Testis (tissue), 2 donors: ENCODE measurements at regions not wholly inside any gene's neighbourhood (a gene's known extent, or its start where the extent isn't known, plus 50 kb on each side); places are given as distances from the start of the nearest gene placed in this dataset.

Experiments
- DNase-seq: peaks from one replicate; pipeline ENCODE4 v3.0.0-alpha.2; 2019
- H3K27ac ChIP-seq, 2 donors: fragments of 200-600 bp; sonication (generic); one replicate each; pipeline ENCODE4 v1.5.1; 2019
- H3K27me3 ChIP-seq: fragments of 200-600 bp; sonication (generic); one replicate; pipeline ENCODE4 v1.5.1; 2019
- H3K36me3 ChIP-seq: fragments of 200-600 bp; sonication (generic); one replicate; pipeline ENCODE4 v1.5.1; 2017; ENCODE audit warnings: low read depth; ENCODE audit errors: missing control alignments
- H3K4me1 ChIP-seq: fragments of 200-600 bp; sonication (generic); one replicate; pipeline ENCODE4 v1.5.1; 2019
- H3K4me3 ChIP-seq, 2 donors: fragments of 200-600 bp; sonication (generic); one replicate each; pipeline ENCODE4 v1.5.1; 2017 to 2019
- H3K9me3 ChIP-seq: fragments of 200-600 bp; sonication (generic); one replicate; pipeline ENCODE4 v1.5.1; 2017
- CTCF ChIP-seq, 3 experiments: fragments of 450-650 bp in 2 of 3; fragments of 200-600 bp in 1 of 3; sonication (generic) in 1 of 3; IDR thresholded peaks; one replicate each; pipeline ENCODE4 v1.5.1; 2016 to 2019; ENCODE audit warnings: antibody characterized with exemption in 3 of 3, mild to moderate bottlenecking in 2 of 3, moderate library complexity in 1 of 3
- POLR2A ChIP-seq: fragments of 450-650 bp; IDR thresholded peaks from one replicate; pipeline ENCODE4 v1.6.1; 2017; ENCODE audit warnings: antibody characterized with exemption, mild to moderate bottlenecking, moderate library complexity
- WGBS, 2 donors: methylation state at CpG; one replicate each; pipeline ENCODE4 v1.1.5; 2018; 5-methylcytosine and 5-hydroxymethylcytosine counted together
- intact Hi-C: fragments of 100-400 bp; cut with DNase I; formaldehyde crosslinking; loops from one replicate; pipeline ENCODE4 v1.15.1; 2023; ENCODE audit warnings: low total_unique reads

- H3K27ac ChIP-seq, result no peak overlapping the region
- H3K36me3 ChIP-seq, result no peaks in the 10 kb centered on the region
- TF ChIP-seq POLR2A, result no peak
- no peak for TF ChIP-seq CTCF (IDR thresholded peaks at IDR 0.05)
- H3K4me3 ChIP-seq, result no peak overlapping the region
- no peak for DNase-seq
- H3K9me3 ChIP-seq, result no peaks in the 10 kb centered on the region
- H3K4me1 ChIP-seq, result no peaks in the 10 kb centered on the region
- 88 to 94% methylated on average over 8 of the region's 8 CpGs for WGBS, 2 donors
- H3K27me3 ChIP-seq, result no peaks in the 10 kb centered on the region
- intact Hi-C loops, result no loop called here
Observed at GRCh38 chr18:61724532-61724931, 168.3 kb downstream of the RNF152 start.

GRCh38 chr18:61722247-61722646 lies 170.6 kb downstream of the RNF152 start:
- Histone ChIP-seq H3K4me1 (no peaks in the 10 kb centered on the region), H3K4me3 (no peak overlapping the region), H3K9me3 (no peaks in the 10 kb centered on the region), H3K27ac (no peak overlapping the region), H3K36me3 (no peaks in the 10 kb centered on the region), H3K27me3 (no peaks in the 10 kb centered on the region)
- intact Hi-C loops, result no loop called here
- TF ChIP-seq POLR2A (no peak), CTCF (IDR thresholded peaks at IDR 0.05) (no peak)
- DNase-seq, result no peak
- WGBS, 2 donors, result 86 to 96% methylated on average over 2 of the region's 2 CpGs

- Histone ChIP-seq H3K27ac (no peak overlapping the region), H3K4me1 (no peaks in the 10 kb centered on the region), H3K4me3 (no peak overlapping the region), H3K36me3 (no peaks in the 10 kb centered on the region), H3K27me3 (no peaks in the 10 kb centered on the region), H3K9me3 (no peaks in the 10 kb centered on the region)
- TF ChIP-seq POLR2A (no peak), CTCF (IDR thresholded peaks at IDR 0.05) (no peak)
- no peak for DNase-seq
- intact Hi-C loops, result no loop called here
- 69 to 72% methylated on average over 5 of the region's 5 CpGs for WGBS, 2 donors
Observed at GRCh38 chr18:61720496-61720895, 172.3 kb downstream of the RNF152 start.

- intact Hi-C loops, result no loop called here
- Histone ChIP-seq H3K4me3 (no peak overlapping the region), H3K9me3 (no peaks in the 10 kb centered on the region), H3K27me3 (no peaks in the 10 kb centered on the region), H3K4me1 (no peaks in the 10 kb centered on the region), H3K27ac (no peak overlapping the region), H3K36me3 (no peaks in the 10 kb centered on the region)
- WGBS, 2 donors, result 79 to 81% methylated on average over 1 of the region's 1 CpG
- TF ChIP-seq CTCF (IDR thresholded peaks at IDR 0.05) (no peak), POLR2A (no peak)
- DNase-seq, result no peak
Observed at GRCh38 chr18:61719671-61720070, 173.1 kb downstream of the RNF152 start.

GRCh38 chr18:61718944-61719343 lies 173.9 kb downstream of the RNF152 start:
- DNase-seq, result no peak
- no peak for TF ChIP-seq CTCF (IDR thresholded peaks at IDR 0.05)
- no peak for TF ChIP-seq POLR2A
- intact Hi-C loops, result no loop called here
- H3K36me3 ChIP-seq, result no peaks in the 10 kb centered on the region
- H3K27ac ChIP-seq, result no peak overlapping the region
- WGBS, 2 donors, result 82 to 96% methylated on average over 3 of the region's 3 CpGs
- no peaks in the 10 kb centered on the region for H3K27me3 ChIP-seq
- H3K4me3 ChIP-seq, result no peak overlapping the region
- H3K4me1 ChIP-seq, result no peaks in the 10 kb centered on the region
- H3K9me3 ChIP-seq, result no peaks in the 10 kb centered on the region
